22Rv1 (cell line): ENCODE measurements at regions not wholly inside any gene's neighbourhood (a gene's known extent, or its start where the extent isn't known, plus 50 kb on each side); places are given as distances from the start of the nearest gene placed in this dataset.

Source experiments
- CTCF ChIP-seq: fragments of 450-650 bp; IDR thresholded peaks from 2 replicates; pipeline ENCODE4 v1.5.1; 2017; ENCODE audit warnings: mild to moderate bottlenecking
- ZFX ChIP-seq: fragments of 450-650 bp; IDR thresholded peaks from 2 replicates; pipeline ENCODE4 v1.6.1; 2017; ENCODE audit warnings: antibody characterized with exemption, borderline replicate concordance

GRCh38 chr2:8426550-8426949, 255.3 kb upstream of the ID2 start:
- no peak for TF ChIP-seq CTCF
- TF ChIP-seq ZFX: no peak
